ENCODE measurements at regions not wholly inside any gene's neighbourhood (a gene's known extent, or its start where the extent isn't known, plus 50 kb on each side); places are given as distances from the start of the nearest gene placed in this dataset.

GRCh38 chrX:39501822-39502221 is 595.9 kb downstream of the BCOR start:
- no peaks in the 10 kb centered on the region for H3K36me3 Mint-ChIP-seq (ENCODE audit: low read depth)
- no peak overlapping the region for H3K4me3 Mint-ChIP-seq
- TF ChIP-seq CTCF (IDR thresholded peaks at IDR 0.05): no peak
- H3K27ac Mint-ChIP-seq: no peak overlapping the region
- H3K27me3 Mint-ChIP-seq (ENCODE audit: insufficient read depth): no peaks in the 10 kb centered on the region
- H3K4me1 Mint-ChIP-seq (ENCODE audit: low read depth): no peaks in the 10 kb centered on the region
- DNase-seq: no peak
- no peaks in the 10 kb centered on the region for H3K9me3 Mint-ChIP-seq

GRCh38 chrX:39502486-39502885 is 595.3 kb downstream of the BCOR start:
- no peak overlapping the region for H3K27ac Mint-ChIP-seq
- no peak overlapping the region for H3K4me3 Mint-ChIP-seq
- H3K4me1 Mint-ChIP-seq (ENCODE audit: low read depth): no peaks in the 10 kb centered on the region
- no peaks in the 10 kb centered on the region for H3K27me3 Mint-ChIP-seq (ENCODE audit: insufficient read depth)
- no peaks in the 10 kb centered on the region for H3K36me3 Mint-ChIP-seq (ENCODE audit: low read depth)
- no peak for TF ChIP-seq CTCF (IDR thresholded peaks at IDR 0.05)
- no peaks in the 10 kb centered on the region for H3K9me3 Mint-ChIP-seq
- no peak for DNase-seq

GRCh38 chrX:39504227-39504626 is 593.5 kb downstream of the BCOR start:
- Mint-ChIP-seq H3K4me1 (ENCODE audit: low read depth) (no peaks in the 10 kb centered on the region), H3K27me3 (ENCODE audit: insufficient read depth) (no peaks in the 10 kb centered on the region; the same call in 1 of the 2 replicates), H3K27ac (no peak overlapping the region), H3K9me3 (0 out of 2 replicates have a peak, but pooled peaks cover under 1% of the 10 kb centered on the region), H3K36me3 (ENCODE audit: low read depth) (no peaks in the 10 kb centered on the region), H3K4me3 (no peak overlapping the region)
- no peak for TF ChIP-seq CTCF (IDR thresholded peaks at IDR 0.05)
- no peak for DNase-seq

- no peak for TF ChIP-seq CTCF (IDR thresholded peaks at IDR 0.05)
- no peak for DNase-seq
- Mint-ChIP-seq H3K27me3 (ENCODE audit: insufficient read depth) (no peaks in the 10 kb centered on the region; the same call in 1 of the 2 replicates), H3K27ac (no peak overlapping the region), H3K36me3 (ENCODE audit: low read depth) (no peaks in the 10 kb centered on the region), H3K9me3 (peaks cover 6% of the 10 kb centered on the region; the same call in 1 of the 2 replicates), H3K4me1 (ENCODE audit: low read depth) (no peaks in the 10 kb centered on the region), H3K4me3 (no peak overlapping the region)
Measured at GRCh38 chrX:39504850-39505259, 592.9 kb downstream of the BCOR start.

GRCh38 chrX:39506131-39506530 is 591.6 kb downstream of the BCOR start:
- no peaks in the 10 kb centered on the region for H3K4me1 Mint-ChIP-seq (ENCODE audit: low read depth)
- H3K9me3 Mint-ChIP-seq: peaks cover 6% of the 10 kb centered on the region; the same call in 1 of the 2 replicates

More at GRCh38 chrX:39506131-39506530, 591.6 kb downstream of the BCOR start:
- Mint-ChIP-seq H3K4me3 (no peak overlapping the region), H3K27ac (no peak overlapping the region), H3K27me3 (ENCODE audit: insufficient read depth) (no peaks in the 10 kb centered on the region; the same call in 1 of the 2 replicates), H3K36me3 (ENCODE audit: low read depth) (no peaks in the 10 kb centered on the region)
- DNase-seq: no peak
- no peak for TF ChIP-seq CTCF (IDR thresholded peaks at IDR 0.05)

Measured in HFFc6 (cell line).